GM23338 (cell line): ENCODE measurements at regions not wholly inside any gene's neighbourhood (a gene's known extent, or its start where the extent isn't known, plus 50 kb on each side); places are given as distances from the start of the nearest gene placed in this dataset. TPM values are rescaled to one million over a fixed set of nuclear protein-coding genes. Genes with fewer than 3 reads are reported as not detected.
"Not testable (repeated sequence)": the region's sequence is repeated elsewhere in the genome, so short reads cannot be mapped to it uniquely, and the experiment has no call there.

Experiments used
- ATAC-seq: fragments of 200-7000 bp; cut with Tn5 transposase; 3 replicates; pipeline ENCODE4 v1.9.1; 2020
- DNase-seq: peaks from one replicate; pipeline ENCODE4 v3.0.0-alpha.2; 2015; ENCODE audit warnings: low spot score
- H2AFZ ChIP-seq: fragments of 200-600 bp; sonication (generic); 2 replicates; pipeline ENCODE4 v1.8.0; 2016; ENCODE audit warnings: antibody characterized with exemption, mild to moderate bottlenecking, moderate library complexity
- H3F3A ChIP-seq: fragments of 200-600 bp; sonication (generic); replicated peaks from 2 replicates; pipeline ENCODE4 v1.8.0; 2017; ENCODE audit warnings: antibody characterized with exemption, mixed run types, low read depth
- H3K27ac ChIP-seq: fragments of 200-600 bp; sonication (generic); 2 replicates; pipeline ENCODE4 v1.6.1; 2016; ENCODE audit warnings: low read depth
- H3K27me3 ChIP-seq: fragments of 200-600 bp; sonication (generic); 2 replicates; pipeline ENCODE4 v1.8.0; 2016; ENCODE audit warnings: mild to moderate bottlenecking, mixed run types, moderate library complexity; ENCODE audit not compliant: insufficient read depth
- H3K36me3 ChIP-seq: fragments of 200-600 bp; sonication (generic); 2 replicates; pipeline ENCODE4 v1.8.0; 2016; ENCODE audit warnings: mild to moderate bottlenecking; ENCODE audit not compliant: insufficient read depth
- H3K4me1 ChIP-seq: fragments of 200-600 bp; sonication (generic); 2 replicates; pipeline ENCODE4 v1.8.0; 2016; ENCODE audit warnings: mild to moderate bottlenecking, moderate library complexity; ENCODE audit not compliant: insufficient read depth
- H3K4me2 ChIP-seq: fragments of 200-600 bp; sonication (generic); 2 replicates; pipeline ENCODE4 v1.7.1; 2017; ENCODE audit warnings: mixed run types
- H3K4me3 ChIP-seq: fragments of 200-600 bp; sonication (generic); 2 replicates; pipeline ENCODE4 v1.6.1; 2016; ENCODE audit warnings: mixed run types
- H3K79me2 ChIP-seq: fragments of 200-600 bp; sonication (generic); replicated peaks from 2 replicates; pipeline ENCODE4 v1.8.0; 2017; ENCODE audit warnings: mild to moderate bottlenecking; ENCODE audit not compliant: insufficient read depth
- H3K9me2 ChIP-seq: fragments of 200-600 bp; sonication (generic); 2 replicates; pipeline ENCODE4 v1.8.0; 2017; ENCODE audit not compliant: insufficient read depth
- H4K20me1 ChIP-seq: fragments of 200-600 bp; sonication (generic); replicated peaks from 2 replicates; pipeline ENCODE4 v1.8.0; 2017; ENCODE audit warnings: mild to moderate bottlenecking; ENCODE audit not compliant: insufficient read depth
- H3K27ac Mint-ChIP-seq: 2 replicates; pipeline ENCODE4 v1.8.0; 2020; ENCODE audit warnings: inconsistent platforms, mild to moderate bottlenecking, moderate library complexity, mixed read lengths
- H3K27me3 Mint-ChIP-seq: 3 replicates; pipeline ENCODE4 v1.8.0; 2022; ENCODE audit warnings: low read depth, mild to moderate bottlenecking, moderate library complexity, mixed read lengths, inconsistent platforms; ENCODE audit not compliant: insufficient read depth, poor library complexity
- H3K36me3 Mint-ChIP-seq: 3 replicates; pipeline ENCODE4 v1.8.0; 2021; ENCODE audit warnings: low read depth, mild to moderate bottlenecking, inconsistent platforms, moderate library complexity, mixed read lengths
- H3K4me1 Mint-ChIP-seq: 3 replicates; pipeline ENCODE4 v1.8.0; 2020; ENCODE audit warnings: mild to moderate bottlenecking, inconsistent platforms, mixed read lengths
- H3K4me3 Mint-ChIP-seq: 3 replicates; pipeline ENCODE4 v1.8.0; 2021; ENCODE audit warnings: moderate library complexity, mild to moderate bottlenecking, inconsistent platforms, mixed read lengths
- H3K9me3 Mint-ChIP-seq: 3 replicates; pipeline ENCODE4 v1.8.0; 2020; ENCODE audit warnings: moderate library complexity, mild to moderate bottlenecking, inconsistent platforms, mixed read lengths
- small RNA-seq: library from RNA; depleted of rRNA; stranded (forward); fragments of <200 nt; gene quantifications from one replicate; pipeline ENCODE3, GENCODE V24; 2014; ENCODE audit warnings: low replicate concordance

GRCh38 chr21:6376321-6377070 lies 4144.9 kb upstream of the TPTE start:
- H3K9me2 ChIP-seq, H3K79me2 ChIP-seq, H3K27ac Mint-ChIP-seq, H3K4me3 ChIP-seq, H4K20me1 ChIP-seq, ATAC-seq, H3K4me2 ChIP-seq, H3K9me3 Mint-ChIP-seq, H3K4me3 Mint-ChIP-seq, H3K4me1 Mint-ChIP-seq, H3K27ac ChIP-seq, H3F3A ChIP-seq, H3K36me3 Mint-ChIP-seq, H3K27me3 Mint-ChIP-seq, H3K4me1 ChIP-seq, H3K36me3 ChIP-seq, H2AFZ ChIP-seq, H3K27me3 ChIP-seq: not testable (repeated sequence)
- peak; percentile 0 for DNase-seq

Small RNA genes in the stretch of these regions (small RNA-seq; reads per million reads assigned to genes)
- not detected for gene RF00019
